HCT116 (cell line): ENCODE measurements at regions not wholly inside any gene's neighbourhood (a gene's known extent, or its start where the extent isn't known, plus 50 kb on each side); places are given as distances from the start of the nearest gene placed in this dataset.

Experiments used
- ATAC-seq: fragments of 200-7000 bp; cut with Tn5 transposase; 2 replicates; pipeline ENCODE4 v1.9.1; 2020; ENCODE audit warnings: mild to moderate bottlenecking, moderate library complexity
- BruUV-seq: library from RNA; stranded (reverse); fragments of 400-500 nt; replicated peaks from 2 replicates; lab custom pipeline; 2021; lab: Mats Ljungman, UMichigan
- CTCF ChIA-PET: fragments of 300-600 bp; sonication (Branson Sonifier 250); formaldehyde crosslinking; loops from one replicate; lab custom pipeline; 2021; ENCODE audit warnings: antibody characterized with exemption; lab: Charles Lee
- POLR2A ChIA-PET: fragments of 300-600, 350-600 bp; sonication (Branson Sonifier 250); formaldehyde crosslinking; loops from one replicate; lab custom pipeline; 2021; ENCODE audit warnings: antibody characterized with exemption; lab: Charles Lee
- RAD21 ChIA-PET, 2 experiments: fragments of 300-600 bp; sonication (Branson Sonifier 250); formaldehyde crosslinking; loops; one replicate each; lab custom pipeline; 2023; ENCODE audit warnings: low total read pairs in 2 of 2; ENCODE audit not compliant: uncharacterized antibody in 2 of 2, unreplicated experiment in 2 of 2, low non-redundant PET in 1 of 2; lab: Charles Lee
- DNase-seq: peaks from one replicate; pipeline ENCODE4 v3.0.0-alpha.2; 2010; ENCODE audit warnings: low read depth, low spot score
- H2AFZ ChIP-seq: fragments of 200-600 bp; shearing (Covaris generic), sonication (generic); 2 replicates; pipeline ENCODE4 v1.6.1; 2017; ENCODE audit warnings: low read depth, mixed run types, mixed read lengths, antibody characterized with exemption, low read length; ENCODE audit not compliant: poor library complexity, severe bottlenecking
- H3K27ac ChIP-seq: 2 replicates; pipeline ENCODE4 v1.5.1; 2012; ENCODE audit warnings: low read depth, low read length
- H3K27me3 ChIP-seq: fragments of 200-600 bp; sonication (generic); 2 replicates; pipeline ENCODE4 v1.6.1; 2016; ENCODE audit warnings: mixed run types, low read length, mixed read lengths; ENCODE audit not compliant: insufficient read depth
- H3K36me3 ChIP-seq, 2 experiments: fragments of 200-500 bp in 1 of 2; fragments of 200-600 bp in 1 of 2; sonication (Bioruptor generic) in 1 of 2; sonication (generic) in 1 of 2; 2 replicates each; pipeline versions ENCODE4 v1.5.1 to v1.6.1; 2014 to 2016; ENCODE audit warnings: low read length in 2 of 2, inconsistent platforms in 1 of 2, mixed read lengths in 1 of 2, mixed run types in 1 of 2; ENCODE audit not compliant: insufficient read depth in 2 of 2, control insufficient read depth in 1 of 2
- H3K4me1 ChIP-seq, 2 experiments: fragments of 200-600 bp in 1 of 2; sonication (generic) in 1 of 2; 2 replicates each; pipeline versions ENCODE4 v1.5.1 to v1.6.1; 2012 to 2017; ENCODE audit warnings: low read length in 2 of 2, inconsistent platforms in 1 of 2, mild to moderate bottlenecking in 1 of 2, mixed read lengths in 1 of 2, mixed run types in 1 of 2, moderate library complexity in 1 of 2; ENCODE audit not compliant: insufficient read depth in 2 of 2, control insufficient read depth in 1 of 2
- H3K4me2 ChIP-seq: fragments of 200-600 bp; sonication (generic); 2 replicates; pipeline ENCODE4 v1.6.1; 2017; ENCODE audit warnings: mixed run types, low read length, mixed read lengths
- H3K4me3 ChIP-seq, 2 experiments: fragments of 200-600 bp in 1 of 2; sonication (generic) in 1 of 2; replicated peaks in 1 of 2; 2 replicates each; pipeline ENCODE4 v1.5.1; 2011 to 2016; ENCODE audit warnings: low read length in 2 of 2, control low read depth in 1 of 2, low read depth in 1 of 2, mild to moderate bottlenecking in 1 of 2, mixed read lengths in 1 of 2, mixed run types in 1 of 2
- H3K79me2 ChIP-seq: fragments of 200-600 bp; sonication (generic); 2 replicates; pipeline ENCODE4 v1.6.1; 2017; ENCODE audit warnings: mild to moderate bottlenecking, mixed run types, low read length, moderate library complexity, mixed read lengths; ENCODE audit not compliant: insufficient read depth
- H3K9ac ChIP-seq: fragments of 200-600 bp; sonication (generic); 2 replicates; pipeline ENCODE4 v1.6.1; 2016; ENCODE audit warnings: low read length, mixed read lengths
- H3K9me2 ChIP-seq: fragments of 200-600 bp; sonication (generic), shearing (Covaris generic); 2 replicates; pipeline ENCODE4 v1.6.1; 2017; ENCODE audit warnings: mixed run types, mild to moderate bottlenecking, moderate library complexity; ENCODE audit not compliant: insufficient read depth
- H3K9me3 ChIP-seq, 2 experiments: fragments of 200-500 bp in 1 of 2; fragments of 200-600 bp in 1 of 2; sonication (Bioruptor generic) in 1 of 2; sonication (generic) in 1 of 2; 2 replicates each; pipeline ENCODE4 v1.6.1; 2014 to 2017; ENCODE audit warnings: low read length in 2 of 2, mixed read lengths in 2 of 2, inconsistent platforms in 1 of 2, low read depth in 1 of 2, mild to moderate bottlenecking in 1 of 2, mixed run types in 1 of 2, moderate library complexity in 1 of 2; ENCODE audit not compliant: control insufficient read depth in 1 of 2, insufficient read depth in 1 of 2
- H4K20me1 ChIP-seq: fragments of 200-600 bp; sonication (generic), shearing (Covaris generic); 2 replicates; pipeline ENCODE4 v1.6.1; 2017; ENCODE audit warnings: mixed run types, mild to moderate bottlenecking, moderate library complexity; ENCODE audit not compliant: insufficient read depth
- ATF3 ChIP-seq: IDR thresholded peaks from 2 replicates; pipeline ENCODE4 v1.6.1; 2012
- CBX3 ChIP-seq: IDR thresholded peaks from 2 replicates; pipeline ENCODE4 v1.6.1; 2012; ENCODE audit warnings: low read depth
- CEBPB ChIP-seq: IDR thresholded peaks from 2 replicates; pipeline ENCODE4 v1.6.1; 2012; ENCODE audit warnings: low read depth
- CTCF ChIP-seq, 3 experiments: fragments of 200-600 bp in 1 of 3; sonication (generic) in 1 of 3; IDR thresholded peaks in 2 of 3; conservative IDR thresholded peaks in 1 of 3; 2 replicates each; pipeline ENCODE4 v1.5.1; 2012 to 2017; ENCODE audit warnings: low read depth in 2 of 3, low read length in 2 of 3, antibody characterized with exemption in 1 of 3, borderline replicate concordance in 1 of 3, control low read depth in 1 of 3, mild to moderate bottlenecking in 1 of 3, mixed read lengths in 1 of 3, mixed run types in 1 of 3, moderate library complexity in 1 of 3; ENCODE audit not compliant: insufficient read depth in 1 of 3
- EGR1 ChIP-seq: IDR thresholded peaks from 2 replicates; pipeline ENCODE4 v1.6.1; 2012; ENCODE audit warnings: low read depth
- ELF1 ChIP-seq: IDR thresholded peaks from 2 replicates; pipeline ENCODE4 v1.6.1; 2012; ENCODE audit warnings: low read depth, borderline replicate concordance
- EZH2 ChIP-seq: fragments of 200-600 bp; sonication (generic); IDR thresholded peaks from 2 replicates; pipeline ENCODE4 v1.6.1; 2017; ENCODE audit warnings: antibody characterized with exemption, mixed run types
- EZH2phosphoT487 ChIP-seq: fragments of 200-600 bp; IDR thresholded peaks from 2 replicates; pipeline ENCODE4 v1.6.1; 2018; ENCODE audit warnings: antibody characterized with exemption, borderline replicate concordance
- JUND ChIP-seq: IDR thresholded peaks from 2 replicates; pipeline ENCODE4 v1.6.1; 2012
- MAX ChIP-seq: IDR thresholded peaks from 2 replicates; pipeline ENCODE4 v1.6.1; 2012
- POLR2A ChIP-seq: IDR thresholded peaks from 2 replicates; pipeline ENCODE4 v1.7.0; 2011; ENCODE audit warnings: borderline replicate concordance; ENCODE audit not compliant: insufficient read depth, insufficient read length; ENCODE audit errors: extremely low read depth
- RAD21 ChIP-seq: IDR thresholded peaks from 2 replicates; pipeline ENCODE4 v1.6.1; 2012; ENCODE audit warnings: low read depth, mild to moderate bottlenecking
- REST ChIP-seq: IDR thresholded peaks from 2 replicates; pipeline ENCODE4 v1.6.1; 2012; ENCODE audit warnings: low read depth
- SIN3A ChIP-seq: IDR thresholded peaks from 2 replicates; pipeline ENCODE4 v1.6.1; 2012; ENCODE audit warnings: low read depth
- SP1 ChIP-seq: IDR thresholded peaks from 2 replicates; pipeline ENCODE4 v1.6.1; 2012; ENCODE audit warnings: low read depth
- SRF ChIP-seq: IDR thresholded peaks from 2 replicates; pipeline ENCODE4 v1.6.1; 2012; ENCODE audit warnings: low read depth
- YY1 ChIP-seq: IDR thresholded peaks from 2 replicates; pipeline ENCODE4 v1.6.1; 2011; ENCODE audit warnings: low read length, low read depth, moderate library complexity, mild to moderate bottlenecking; ENCODE audit not compliant: insufficient replicate concordance; ENCODE audit errors: extremely low read depth
- ZBTB33 ChIP-seq: IDR thresholded peaks from 2 replicates; pipeline ENCODE4 v1.6.1; 2011; ENCODE audit warnings: mild to moderate bottlenecking, low read length, moderate library complexity; ENCODE audit not compliant: insufficient replicate concordance; ENCODE audit errors: extremely low read depth
- ZFX ChIP-seq: fragments of 450-650 bp; IDR thresholded peaks from 2 replicates; pipeline ENCODE4 v1.6.1; 2017
- intact Hi-C: fragments of 100-400 bp; cut with micrococcal nuclease; formaldehyde crosslinking; loops from 2 replicates; pipeline ENCODE4 v1.10.0; 2022

GRCh38 chr18:38663270-38663669 is 1097.7 kb upstream of the CELF4 start:
- Histone ChIP-seq H4K20me1 (no peaks in the 10 kb centered on the region), H3K9me2 (no peaks in the 10 kb centered on the region), H3K4me3 (no peak overlapping the region), H3K79me2 (no peaks in the 10 kb centered on the region), H3K9ac (no peak overlapping the region), H3K27me3 (no peaks in the 10 kb centered on the region), H3K9me3 (peaks cover 0 to 5% of the 10 kb centered on the region in 2 experiments; a peak in 2 of 4 replicates), H3K27ac (no peak overlapping the region), H3K4me2 (no peak overlapping the region), H2AFZ (no peak overlapping the region), H3K4me1 (no peaks in the 10 kb centered on the region), H3K36me3 (no peaks in the 10 kb centered on the region)
- ChIA-PET POLR2A (no interaction called here), CTCF (no interaction called here), RAD21 (no interaction called here)
- intact Hi-C loops, result no loop called here
- DNase-seq (no peak), ATAC-seq (no peak)
- TF ChIP-seq EGR1 (no peak), ATF3 (no peak), ZFX (no peak), SIN3A (no peak), CTCF (IDR thresholded peaks at IDR 0.05 in 2 of 3, conservative IDR thresholded peaks at IDR 0.05 in 1 of 3; ENCODE audit: borderline replicate concordance in 1 of 3, insufficient read depth in 1 of 3, low read depth in 2 of 3, low read length in 2 of 3) (no peak), MAX (no peak), EZH2phosphoT487 (no peak), SP1 (no peak), SRF (no peak), REST (no peak), EZH2 (no peak), RAD21 (no peak), ZBTB33 (no peak), YY1 (no peak), JUND (no peak), CBX3 (no peak), ELF1 (no peak), POLR2A (no peak), CEBPB (no peak)
- BruUV-seq, result no TSS peak
